ENCODE measurements at regions not wholly inside any gene's neighbourhood (a gene's known extent, or its start where the extent isn't known, plus 50 kb on each side); places are given as distances from the start of the nearest gene placed in this dataset.

DNA sequence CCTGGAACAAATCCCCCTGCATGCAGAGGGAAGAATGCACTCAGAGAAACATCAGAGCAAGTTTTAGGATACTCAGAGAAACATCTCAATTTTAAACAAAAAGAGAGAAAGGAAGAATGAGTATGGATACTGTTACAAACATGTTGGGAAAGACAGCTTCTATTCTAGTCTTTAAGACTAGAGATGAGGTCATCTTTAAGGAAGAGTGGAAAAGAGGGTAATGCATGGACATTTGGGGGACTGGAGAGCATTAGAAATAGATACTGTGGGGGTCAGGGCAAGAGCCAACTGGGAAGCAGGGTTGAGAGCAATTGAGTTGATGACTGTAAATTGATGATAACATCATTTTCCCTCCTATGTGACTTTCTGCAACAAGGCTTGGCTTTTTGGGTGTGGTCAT lies 431.2 kb downstream of the CDH26 start:
- Histone ChIP-seq H3K4me3 (no peak overlapping the region), H3K36me3 (replicated peaks) (no peaks in the 10 kb centered on the region), H3K9me3 (no peaks in the 10 kb centered on the region; the same call in 1 of the 2 replicates), H3K27me3 (ENCODE audit: low read depth) (no peaks in the 10 kb centered on the region), H3K4me1 (no peaks in the 10 kb centered on the region)
- in situ Hi-C loops (cut with MboI; ENCODE audit: low sequenced_read_pairs), result no loop called here
- no peak for DNase-seq (ENCODE audit: low spot score in 2 of 2)

DNA sequence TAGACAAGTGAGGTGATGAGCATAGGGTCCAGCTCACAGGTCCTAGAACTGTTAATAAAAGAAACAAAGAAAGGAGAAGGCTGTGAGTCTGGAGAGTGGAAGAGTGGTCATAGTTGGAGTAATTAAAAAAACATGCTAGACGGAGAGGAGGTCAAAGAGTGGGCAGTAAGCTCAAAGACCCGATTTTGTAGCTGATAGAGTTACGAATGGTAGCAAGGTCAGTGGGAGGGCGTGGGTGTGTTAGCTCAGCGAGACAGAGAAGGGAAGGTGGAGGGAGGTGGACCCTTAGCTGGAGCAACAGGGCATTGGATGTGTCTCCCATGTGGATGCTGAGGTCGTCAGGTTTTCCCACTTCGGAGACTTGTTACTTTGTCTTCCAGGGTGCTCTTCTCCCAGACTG lies 431.7 kb downstream of the CDH26 start:
- Histone ChIP-seq H3K36me3 (replicated peaks) (no peaks in the 10 kb centered on the region), H3K27me3 (ENCODE audit: low read depth) (no peaks in the 10 kb centered on the region), H3K9me3 (no peaks in the 10 kb centered on the region; the same call in 1 of the 2 replicates), H3K4me1 (no peaks in the 10 kb centered on the region), H3K4me3 (no peak overlapping the region)
- DNase-seq (ENCODE audit: low spot score in 2 of 2), result no peak
- in situ Hi-C loops (cut with MboI; ENCODE audit: low sequenced_read_pairs), result no loop called here

DNA sequence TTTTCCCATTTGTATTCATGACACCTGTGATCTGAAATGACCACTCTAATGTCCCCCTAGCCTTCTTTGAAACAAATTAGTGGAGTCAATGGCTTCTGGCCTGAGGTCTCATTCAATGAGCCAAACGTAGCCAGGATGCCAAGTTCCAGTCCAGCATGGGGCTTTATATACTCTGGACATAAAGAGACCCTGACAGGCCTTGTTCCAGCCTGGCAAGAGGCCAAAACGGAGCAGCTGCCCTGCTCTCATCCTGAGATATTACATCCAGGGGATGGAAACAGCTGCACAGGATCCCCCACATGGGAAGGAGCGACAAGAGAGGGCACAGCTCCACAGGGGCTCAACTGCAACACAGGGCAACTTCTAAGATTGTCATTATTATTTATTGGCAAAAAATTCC lies 437.8 kb downstream of the CDH26 start:
- no peaks in the 10 kb centered on the region for H3K36me3 ChIP-seq (replicated peaks)
- H3K4me3 ChIP-seq, result no peak overlapping the region
- H3K9me3 ChIP-seq, result no peaks in the 10 kb centered on the region
- in situ Hi-C loops (cut with MboI; ENCODE audit: low sequenced_read_pairs), result no loop called here
- H3K27me3 ChIP-seq (ENCODE audit: low read depth), result no peaks in the 10 kb centered on the region
- no peaks in the 10 kb centered on the region for H3K4me1 ChIP-seq
- DNase-seq (ENCODE audit: low spot score in 2 of 2), result no peak

DNA sequence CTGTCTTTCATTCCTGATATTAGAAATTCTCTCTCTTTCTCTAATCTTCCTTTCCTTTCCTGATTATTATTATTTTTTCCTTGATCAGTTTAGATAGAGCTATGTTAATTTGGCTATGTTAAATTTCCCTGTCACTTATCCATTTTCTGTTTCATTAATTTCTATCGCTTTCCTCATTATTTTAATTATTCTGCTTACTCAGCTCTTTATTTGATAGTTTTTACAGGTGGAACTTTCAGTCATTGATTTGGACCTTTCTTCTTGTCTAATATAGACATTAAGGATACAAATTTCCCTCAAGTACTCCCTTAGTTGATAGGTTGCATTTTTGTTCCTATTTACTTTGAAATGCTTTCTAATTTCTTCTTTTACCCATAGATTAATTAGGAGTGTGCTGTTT lies 442.3 kb downstream of the CDH26 start:
- peaks cover 8% of the 10 kb centered on the region; the same call in 1 of the 2 replicates for H3K9me3 ChIP-seq
- no peaks in the 10 kb centered on the region for H3K4me1 ChIP-seq
- no peak overlapping the region for H3K4me3 ChIP-seq
- H3K27me3 ChIP-seq (ENCODE audit: low read depth), result no peaks in the 10 kb centered on the region
- no peaks in the 10 kb centered on the region for H3K36me3 ChIP-seq (replicated peaks)
- DNase-seq (ENCODE audit: low spot score in 2 of 2), result no peak
- in situ Hi-C loops (cut with MboI; ENCODE audit: low sequenced_read_pairs), result no loop called here

DNA sequence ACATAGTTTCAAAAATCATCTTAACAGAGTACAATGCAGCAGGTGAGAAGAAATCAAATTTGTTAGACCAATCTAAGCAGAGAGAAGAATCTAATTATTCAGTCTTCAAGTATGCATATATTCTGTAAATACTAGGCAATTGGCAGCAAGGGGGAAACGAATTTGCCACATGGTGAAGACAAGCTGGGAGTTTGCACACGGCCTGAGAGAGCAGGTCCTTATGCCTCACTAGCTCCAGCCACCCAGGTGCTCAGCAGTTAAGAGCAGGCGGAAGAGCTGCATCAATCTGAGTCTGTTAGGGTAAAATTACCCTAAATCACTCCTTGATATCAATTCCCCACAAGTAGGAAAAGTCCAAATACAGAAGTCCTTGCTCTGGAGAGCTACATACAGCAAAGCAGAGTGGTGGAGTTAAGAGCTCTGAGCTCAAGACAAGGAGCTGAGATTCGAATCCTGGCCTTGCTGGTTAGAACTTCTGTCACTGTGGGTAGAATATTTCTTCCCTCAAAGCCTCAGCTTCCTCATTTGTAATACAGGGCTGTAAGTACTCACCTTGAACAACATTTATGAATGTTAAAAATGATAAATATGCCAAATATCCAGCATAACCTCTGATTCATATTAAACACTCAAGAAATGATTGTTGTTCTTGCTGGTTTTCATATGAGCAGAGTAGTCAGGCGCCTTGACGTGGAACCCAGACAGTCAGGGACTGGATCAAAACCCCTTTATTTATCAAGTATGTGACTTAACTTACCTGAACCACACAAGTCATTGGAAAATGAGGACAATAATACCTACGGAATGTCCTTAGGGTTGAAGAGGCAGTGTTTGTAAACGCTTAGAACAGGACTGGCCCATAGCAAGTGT lies 444.2 kb downstream of the CDH26 start:
- Histone ChIP-seq H3K4me3 (no peak overlapping the region), H3K27me3 (ENCODE audit: low read depth) (no peaks in the 10 kb centered on the region), H3K9me3 (peaks cover 8% of the 10 kb centered on the region; the same call in 1 of the 2 replicates), H3K4me1 (no peaks in the 10 kb centered on the region), H3K36me3 (replicated peaks) (no peaks in the 10 kb centered on the region)
- in situ Hi-C loops (cut with MboI; ENCODE audit: low sequenced_read_pairs), result no loop called here
- no peak for DNase-seq (ENCODE audit: low spot score in 2 of 2)

DNA sequence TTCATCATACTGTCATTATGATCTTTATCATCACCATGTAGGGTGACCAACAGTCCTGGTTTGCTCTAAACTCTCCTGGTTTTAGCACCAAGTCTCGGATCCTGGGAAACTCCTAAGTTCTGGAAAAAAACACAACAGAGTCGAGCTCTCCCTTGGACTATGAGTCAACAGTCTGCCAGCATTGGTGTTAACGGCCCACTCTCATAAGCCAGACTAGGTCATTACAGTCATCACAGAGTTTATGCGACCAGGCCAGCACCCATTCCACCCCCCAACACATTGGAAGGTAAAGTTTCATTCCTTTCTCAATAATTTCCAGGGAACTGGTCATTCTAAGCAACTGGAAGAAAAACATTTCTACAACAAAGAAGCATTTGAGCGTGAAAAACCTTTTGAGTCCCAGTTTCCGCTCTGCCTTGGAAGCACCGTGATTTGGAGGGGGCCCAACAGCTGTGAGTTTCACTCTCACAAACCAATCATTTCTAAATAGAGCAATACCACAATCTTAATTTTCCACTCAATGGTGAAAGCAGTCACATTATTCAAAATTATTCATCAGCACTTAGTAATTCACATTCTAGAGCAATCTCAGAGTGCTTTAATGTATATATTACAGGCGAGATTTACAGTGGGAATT lies 445.0 kb downstream of the CDH26 start:
- no peak for DNase-seq (ENCODE audit: low spot score in 2 of 2)
- Histone ChIP-seq H3K27me3 (ENCODE audit: low read depth) (no peaks in the 10 kb centered on the region), H3K9me3 (peaks cover 8% of the 10 kb centered on the region; the same call in 1 of the 2 replicates), H3K4me1 (no peaks in the 10 kb centered on the region), H3K36me3 (replicated peaks) (no peaks in the 10 kb centered on the region), H3K4me3 (no peak overlapping the region)
- in situ Hi-C loops (cut with MboI; ENCODE audit: low sequenced_read_pairs), result no loop called here

DNA sequence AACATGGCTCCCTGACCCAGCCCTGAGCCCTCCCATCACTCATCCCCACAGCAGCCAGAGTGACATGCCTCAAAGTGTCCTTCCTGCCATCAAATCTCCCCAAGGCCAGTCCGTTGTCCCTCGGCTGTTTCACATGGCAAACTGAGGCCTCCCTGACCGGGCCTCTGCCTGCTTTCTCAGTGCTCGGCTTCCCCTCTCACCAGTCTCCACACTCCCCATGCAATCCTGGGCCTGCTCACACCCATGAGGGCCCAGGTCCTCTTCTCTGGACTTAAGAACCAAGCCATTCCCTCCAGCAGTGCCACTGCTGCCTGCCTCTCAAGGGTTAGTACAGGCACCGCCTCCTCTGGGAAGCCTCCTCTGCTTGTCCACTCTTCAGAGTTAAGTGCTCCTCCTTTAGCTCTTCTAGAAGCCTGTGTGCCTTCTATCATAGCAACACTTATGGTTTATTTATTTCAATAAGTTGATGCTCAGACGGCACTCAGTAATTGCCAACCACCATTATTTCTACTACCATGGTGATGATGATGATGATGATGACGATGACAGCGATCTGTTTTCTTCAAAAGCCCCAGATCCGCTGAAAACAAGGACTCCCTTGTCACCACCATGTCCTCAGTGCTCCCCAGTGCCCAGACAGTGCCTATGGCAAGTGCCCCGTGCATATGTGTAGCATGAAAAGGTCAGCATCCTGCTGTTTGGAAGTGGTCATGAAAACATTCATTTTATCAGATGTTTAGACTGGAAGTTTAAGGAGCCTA lies 449.0 kb downstream of the CDH26 start:
- DNase-seq (ENCODE audit: low spot score in 2 of 2), result no peak
- no peaks in the 10 kb centered on the region for H3K27me3 ChIP-seq (ENCODE audit: low read depth)
- H3K4me1 ChIP-seq, result no peaks in the 10 kb centered on the region
- H3K36me3 ChIP-seq (replicated peaks), result no peaks in the 10 kb centered on the region
- peaks cover 8% of the 10 kb centered on the region; the same call in 1 of the 2 replicates for H3K9me3 ChIP-seq
- in situ Hi-C loops (cut with MboI; ENCODE audit: low sequenced_read_pairs), result no loop called here
- H3K4me3 ChIP-seq, result no peak overlapping the region

DNA sequence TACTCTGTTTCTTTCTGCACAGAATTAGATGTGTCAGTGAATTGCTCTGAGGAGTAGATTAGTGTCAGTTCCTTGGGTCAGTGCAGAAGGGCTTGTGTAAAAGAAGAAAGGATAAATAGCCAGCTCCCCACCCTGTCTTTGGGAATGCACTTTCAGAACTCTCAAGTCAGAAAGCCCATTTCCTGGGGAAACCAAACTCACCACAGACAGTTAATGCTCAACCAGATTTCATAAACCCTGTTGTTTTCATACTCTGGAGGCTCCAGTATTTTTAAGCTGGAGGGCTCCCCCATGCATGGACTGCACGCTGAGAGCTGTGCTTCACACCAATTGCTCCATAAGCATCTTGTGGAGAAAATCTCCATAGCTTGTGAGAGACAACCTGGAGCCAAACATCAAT lies 449.7 kb downstream of the CDH26 start:
- no peak overlapping the region for H3K4me3 ChIP-seq
- in situ Hi-C loops (cut with MboI; ENCODE audit: low sequenced_read_pairs), result no loop called here
- H3K9me3 ChIP-seq, result peaks cover 4% of the 10 kb centered on the region; the same call in 1 of the 2 replicates
- H3K4me1 ChIP-seq, result no peaks in the 10 kb centered on the region
- no peak for DNase-seq (ENCODE audit: low spot score in 2 of 2)
- H3K27me3 ChIP-seq (ENCODE audit: low read depth), result no peaks in the 10 kb centered on the region
- no peaks in the 10 kb centered on the region for H3K36me3 ChIP-seq (replicated peaks)

DNA sequence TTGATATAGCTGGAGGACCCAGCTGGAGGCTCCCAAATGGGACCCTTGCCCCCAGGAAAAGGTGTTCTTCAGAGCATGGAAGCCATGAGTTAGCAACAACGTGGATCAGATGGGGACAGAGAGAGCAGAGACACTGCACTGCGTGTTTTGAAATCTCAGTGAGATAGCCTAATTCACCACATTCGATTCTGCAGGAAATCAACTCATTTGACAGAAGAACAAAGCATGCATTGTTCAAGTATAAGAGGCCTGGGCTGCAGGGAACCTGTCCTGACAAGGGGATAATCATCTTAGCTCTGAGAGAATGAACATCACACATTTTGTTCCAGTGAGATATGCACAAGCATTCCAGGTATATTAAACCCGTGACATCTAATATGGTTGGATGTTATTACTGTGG lies 450.2 kb downstream of the CDH26 start:
- no peak for DNase-seq (ENCODE audit: low spot score in 2 of 2)
- no peaks in the 10 kb centered on the region for H3K36me3 ChIP-seq (replicated peaks)
- no peak overlapping the region for H3K4me3 ChIP-seq
- no peaks in the 10 kb centered on the region for H3K27me3 ChIP-seq (ENCODE audit: low read depth)
- no peaks in the 10 kb centered on the region for H3K4me1 ChIP-seq
- in situ Hi-C loops (cut with MboI; ENCODE audit: low sequenced_read_pairs), result no loop called here
- H3K9me3 ChIP-seq, result peaks cover 2% of the 10 kb centered on the region; the same call in 1 of the 2 replicates

DNA sequence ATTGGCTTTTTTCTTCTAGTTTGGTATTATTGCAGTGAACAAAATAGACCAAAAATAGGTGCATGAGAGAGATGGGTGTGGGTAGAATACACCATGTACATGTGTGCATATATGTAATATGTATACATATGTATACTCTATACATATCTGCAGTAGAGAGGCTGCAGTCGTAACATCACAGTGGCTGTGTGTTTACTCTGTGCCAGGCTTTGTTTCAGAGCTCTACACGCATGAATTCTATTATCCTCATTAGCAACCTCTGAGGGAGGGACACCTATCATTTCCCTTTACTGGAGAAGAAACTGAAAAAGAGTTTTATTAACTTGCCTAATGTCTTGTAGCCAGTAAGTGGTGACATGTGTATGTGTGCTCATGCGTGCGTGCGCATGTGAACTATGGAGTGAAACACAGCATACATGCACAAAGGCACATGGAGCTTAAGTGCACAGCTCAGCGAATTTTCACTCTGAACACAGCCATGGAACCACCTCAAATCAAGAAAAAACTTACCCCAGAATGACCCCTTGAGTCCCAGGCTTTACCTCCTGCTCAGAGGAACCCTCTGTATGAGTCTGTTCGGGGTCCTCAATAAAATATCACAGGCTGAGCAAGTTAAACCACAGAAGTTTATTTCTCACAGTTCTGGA lies 452.5 kb downstream of the CDH26 start:
- no peaks in the 10 kb centered on the region; the same call in 1 of the 2 replicates for H3K9me3 ChIP-seq
- H3K4me1 ChIP-seq, result no peaks in the 10 kb centered on the region
- H3K36me3 ChIP-seq (replicated peaks), result no peaks in the 10 kb centered on the region
- H3K4me3 ChIP-seq, result no peak overlapping the region
- no peak for DNase-seq (ENCODE audit: low spot score in 2 of 2)
- in situ Hi-C loops (cut with MboI; ENCODE audit: low sequenced_read_pairs), result no loop called here
- H3K27me3 ChIP-seq (ENCODE audit: low read depth), result no peaks in the 10 kb centered on the region

DNA sequence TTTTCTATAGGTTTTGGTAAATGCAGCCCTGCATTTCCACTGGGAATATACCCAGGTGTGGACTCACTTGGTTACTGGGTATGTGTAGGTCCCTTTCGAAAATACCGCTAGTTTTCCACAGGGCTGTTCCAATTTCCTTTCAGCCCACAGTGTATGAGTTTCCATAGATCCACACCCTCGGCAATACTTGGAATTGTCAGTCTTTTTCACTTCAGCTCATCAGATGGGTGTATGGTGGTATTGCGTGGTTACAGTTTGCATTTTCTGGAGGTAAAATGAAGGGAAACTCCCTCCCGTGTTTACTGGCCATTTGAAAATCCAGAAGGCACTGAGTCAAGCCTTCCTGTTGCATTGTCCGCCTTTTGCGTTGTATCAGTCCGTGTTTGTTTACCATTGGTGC lies 453.6 kb downstream of the CDH26 start:
- H3K9me3 ChIP-seq, result no peaks in the 10 kb centered on the region; the same call in 1 of the 2 replicates
- in situ Hi-C loops (cut with MboI; ENCODE audit: low sequenced_read_pairs), result no loop called here
- no peaks in the 10 kb centered on the region for H3K27me3 ChIP-seq (ENCODE audit: low read depth)
- DNase-seq (ENCODE audit: low spot score in 2 of 2), result no peak
- H3K36me3 ChIP-seq (replicated peaks), result no peaks in the 10 kb centered on the region
- no peak overlapping the region for H3K4me3 ChIP-seq
- no peaks in the 10 kb centered on the region for H3K4me1 ChIP-seq

DNA sequence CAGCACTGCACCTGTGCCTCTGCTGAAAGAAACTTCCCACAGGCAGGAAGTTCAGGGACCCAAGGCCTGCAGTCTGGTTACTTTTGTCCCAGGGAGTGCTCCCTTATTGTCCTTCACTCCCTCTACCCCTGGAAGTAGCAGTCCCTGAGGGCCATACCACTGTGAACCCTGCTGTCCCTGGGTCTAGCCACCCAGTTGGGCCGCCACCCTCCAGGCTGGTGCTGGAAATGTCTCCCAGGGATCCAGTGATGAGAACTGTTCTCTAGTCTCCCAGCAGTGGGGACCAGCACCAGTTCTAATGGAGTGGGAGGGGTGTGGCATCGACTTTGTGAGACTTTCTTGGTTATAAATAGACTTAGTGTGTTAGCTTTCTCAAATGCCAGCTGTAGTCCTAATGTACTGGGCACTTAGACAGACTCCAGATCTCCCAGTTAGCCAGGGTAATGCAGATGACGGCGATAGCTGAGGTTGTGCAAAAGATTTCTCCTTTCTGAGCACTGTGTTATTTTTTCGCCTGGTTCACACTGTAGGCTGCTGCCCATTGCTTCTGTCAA lies 462.5 kb downstream of the CDH26 start:
- Histone ChIP-seq H3K27me3 (ENCODE audit: low read depth) (no peaks in the 10 kb centered on the region), H3K4me3 (no peak overlapping the region)

DNA sequence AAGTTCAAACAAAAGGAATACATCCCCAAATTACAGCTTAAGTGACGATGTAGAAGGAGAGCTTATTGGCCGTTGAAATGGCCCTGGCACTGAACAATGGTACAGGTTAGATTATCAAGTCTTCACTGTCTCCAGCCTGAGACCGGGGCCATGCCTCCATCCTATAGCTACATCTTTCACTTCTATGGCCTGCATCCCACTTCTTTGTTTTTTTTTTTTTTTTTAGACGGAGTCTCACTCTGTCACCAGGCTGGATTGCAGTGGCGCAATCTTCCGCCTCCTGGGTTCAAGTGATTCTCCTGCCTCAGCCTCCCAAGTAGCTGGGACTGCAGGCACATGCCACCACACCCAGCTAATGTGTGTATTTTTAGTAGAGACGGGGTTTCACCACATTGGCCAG lies 464.6 kb downstream of the CDH26 start:
- no peaks in the 10 kb centered on the region for H3K4me1 ChIP-seq
- in situ Hi-C loops (cut with MboI; ENCODE audit: low sequenced_read_pairs), result no loop called here
- DNase-seq (ENCODE audit: low spot score in 2 of 2), result no peak
- no peaks in the 10 kb centered on the region for H3K36me3 ChIP-seq (replicated peaks)
- no peak overlapping the region for H3K4me3 ChIP-seq
- no peaks in the 10 kb centered on the region for H3K9me3 ChIP-seq
- H3K27me3 ChIP-seq (ENCODE audit: low read depth), result no peaks in the 10 kb centered on the region

More for the DNA sequence above, 462.5 kb downstream of the CDH26 start:
- no peak for DNase-seq (ENCODE audit: low spot score in 2 of 2)
- no peaks in the 10 kb centered on the region for H3K4me1 ChIP-seq
- in situ Hi-C loops (cut with MboI; ENCODE audit: low sequenced_read_pairs), result no loop called here
- H3K36me3 ChIP-seq (replicated peaks), result no peaks in the 10 kb centered on the region
- no peaks in the 10 kb centered on the region for H3K9me3 ChIP-seq
